ENCODE measurements at regions not wholly inside any gene's neighbourhood (a gene's known extent, or its start where the extent isn't known, plus 50 kb on each side); places are given as distances from the start of the nearest gene placed in this dataset.

DNA sequence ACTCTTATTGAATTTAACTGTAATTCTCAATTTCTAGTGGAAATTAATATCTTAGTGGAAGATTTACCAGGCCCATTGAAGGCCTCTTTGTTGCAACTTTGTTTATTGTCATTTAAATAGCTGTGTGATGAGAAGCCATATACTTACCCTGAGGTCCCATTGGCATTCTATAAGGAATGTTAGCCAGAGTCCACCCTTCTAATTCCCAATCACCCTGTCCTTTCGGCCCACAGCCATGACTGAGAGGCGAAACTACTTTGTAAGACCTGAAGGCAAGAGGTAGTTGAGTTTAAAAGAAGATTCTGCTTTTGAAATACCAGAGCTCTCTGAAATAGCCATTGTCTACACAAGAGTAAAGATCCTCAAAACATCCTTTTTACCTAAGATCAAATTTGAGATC, 290.5 kb upstream of the RARB start:
- ChIA-PET POLR2A (no interaction called here), CTCF (no interaction called here)
- Histone ChIP-seq H3K4me3 (ENCODE audit: low read depth, low read length) (no peak overlapping the region), H3K27me3 (ENCODE audit: control insufficient read depth, insufficient read depth, low read length) (no peaks in the 10 kb centered on the region), H3K27ac (ENCODE audit: low read depth, low read length) (no peak overlapping the region), H3K9me3 (ENCODE audit: control insufficient read depth, insufficient read depth, low read length) (no peaks in the 10 kb centered on the region)
- TF ChIP-seq CTCF (IDR thresholded peaks at IDR 0.05; ENCODE audit: low read depth, low read length), result no peak
- DNase-seq (ENCODE audit: low read depth, low spot score), result no peak

DNA sequence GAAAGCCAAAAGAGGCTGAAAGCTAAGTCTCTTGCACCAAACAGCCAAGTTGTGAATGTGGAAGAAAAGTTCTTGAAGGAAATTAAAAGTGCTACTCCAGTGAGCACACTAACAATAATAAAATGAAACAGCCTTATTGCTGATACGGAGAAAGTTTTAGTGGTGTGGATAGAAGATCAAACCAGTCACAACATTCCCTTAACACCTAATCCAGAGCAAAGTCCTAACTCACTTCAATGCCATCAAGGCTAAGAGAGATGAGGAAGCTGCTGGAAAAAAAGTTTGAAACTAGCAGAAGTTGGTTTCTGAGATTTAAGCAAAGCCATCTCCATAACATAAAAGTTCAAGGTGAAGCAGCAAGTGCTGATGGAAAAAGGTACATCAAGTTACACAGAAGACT, 288.8 kb upstream of the RARB start:
- ChIA-PET POLR2A (no interaction called here), CTCF (no interaction called here)
- H3K27ac ChIP-seq (ENCODE audit: low read depth, low read length), result no peak overlapping the region
- no peaks in the 10 kb centered on the region for H3K27me3 ChIP-seq (ENCODE audit: control insufficient read depth, insufficient read depth, low read length)
- H3K9me3 ChIP-seq (ENCODE audit: control insufficient read depth, insufficient read depth, low read length), result no peaks in the 10 kb centered on the region
- DNase-seq (ENCODE audit: low read depth, low spot score), result no peak
- TF ChIP-seq CTCF (IDR thresholded peaks at IDR 0.05; ENCODE audit: low read depth, low read length), result no peak
- no peak overlapping the region for H3K4me3 ChIP-seq (ENCODE audit: low read depth, low read length)

GRCh38 chr3:25142609-25143355, 285.3 kb upstream of the RARB start:
- Histone ChIP-seq H3K4me3 (ENCODE audit: low read depth, low read length) (no peak overlapping the region), H3K9me3 (ENCODE audit: control insufficient read depth, insufficient read depth, low read length) (no peaks in the 10 kb centered on the region; the same call in 1 of the 2 replicates), H3K27ac (ENCODE audit: low read depth, low read length) (no peak overlapping the region), H3K27me3 (ENCODE audit: control insufficient read depth, insufficient read depth, low read length) (no peaks in the 10 kb centered on the region)
- no peak for TF ChIP-seq CTCF (IDR thresholded peaks at IDR 0.05; ENCODE audit: low read depth, low read length)
- ChIA-PET CTCF (interaction anchor here (1.7 kb wide), 1 partner anchor 451 kb away, joined by 3 read pairs; no protein-coding TSS in a partner anchor), POLR2A (no interaction called here)
- DNase-seq (ENCODE audit: low read depth, low spot score), result no peak

DNA sequence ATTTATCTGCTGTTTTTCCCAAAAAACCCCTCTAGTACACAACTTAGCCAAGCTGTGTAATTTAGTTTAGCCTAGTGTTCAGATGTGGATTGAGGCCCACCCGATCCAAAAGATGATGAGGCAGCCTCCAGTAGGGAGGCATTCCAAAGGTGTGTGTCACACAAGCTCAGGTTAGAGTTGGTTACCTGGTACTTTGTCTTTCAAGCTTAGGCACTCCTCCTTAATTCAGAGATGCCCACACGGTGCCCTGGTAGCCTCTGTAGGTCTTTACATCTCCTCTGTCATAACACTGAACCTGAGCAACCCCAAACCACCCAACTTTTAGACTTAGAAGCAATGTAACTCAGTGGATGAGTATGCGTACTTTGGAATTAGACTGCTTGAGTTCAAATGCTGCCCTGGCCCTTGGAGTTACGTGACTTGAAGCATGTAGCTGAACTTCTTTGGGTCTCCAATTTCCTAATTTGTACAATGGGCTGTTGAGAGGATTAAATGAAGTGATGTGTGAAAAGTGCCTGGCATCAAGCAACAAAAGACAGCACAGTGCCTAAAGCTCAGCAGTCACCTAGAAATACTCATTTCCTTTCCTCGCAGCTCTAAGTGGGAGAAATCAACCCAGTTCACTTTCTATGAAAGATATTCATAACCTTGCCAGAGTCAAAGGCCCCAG, 284.6 kb upstream of the RARB start:
- H3K27me3 ChIP-seq (ENCODE audit: control insufficient read depth, insufficient read depth, low read length), result no peaks in the 10 kb centered on the region
- no peak overlapping the region for H3K27ac ChIP-seq (ENCODE audit: low read depth, low read length)
- no peak overlapping the region for H3K4me3 ChIP-seq (ENCODE audit: low read depth, low read length)
- no peak for DNase-seq (ENCODE audit: low read depth, low spot score)
- ChIA-PET CTCF (interaction anchor here (1.7 kb wide), 1 partner anchor 451 kb away, joined by 3 read pairs; no protein-coding TSS in a partner anchor), POLR2A (no interaction called here)
- H3K9me3 ChIP-seq (ENCODE audit: control insufficient read depth, insufficient read depth, low read length), result no peaks in the 10 kb centered on the region; the same call in 1 of the 2 replicates
- no peak for TF ChIP-seq CTCF (IDR thresholded peaks at IDR 0.05; ENCODE audit: low read depth, low read length)

GRCh38 chr3:25144430-25144829, 283.6 kb upstream of the RARB start:
- Histone ChIP-seq H3K4me3 (ENCODE audit: low read depth, low read length) (no peak overlapping the region), H3K9me3 (ENCODE audit: control insufficient read depth, insufficient read depth, low read length) (no peaks in the 10 kb centered on the region; the same call in 1 of the 2 replicates), H3K27ac (ENCODE audit: low read depth, low read length) (no peak overlapping the region), H3K27me3 (ENCODE audit: control insufficient read depth, insufficient read depth, low read length) (no peaks in the 10 kb centered on the region)
- DNase-seq (ENCODE audit: low read depth, low spot score), result no peak
- TF ChIP-seq CTCF (IDR thresholded peaks at IDR 0.05; ENCODE audit: low read depth, low read length), result no peak
- CTCF ChIA-PET, result interaction anchor here (1.7 kb wide), 1 partner anchor 450 kb away, joined by 3 read pairs; no protein-coding TSS in a partner anchor
- POLR2A ChIA-PET, result no interaction called here
